ENCODE measurements at regions not wholly inside any gene's neighbourhood (a gene's known extent, or its start where the extent isn't known, plus 50 kb on each side); places are given as distances from the start of the nearest gene placed in this dataset.

DNA sequence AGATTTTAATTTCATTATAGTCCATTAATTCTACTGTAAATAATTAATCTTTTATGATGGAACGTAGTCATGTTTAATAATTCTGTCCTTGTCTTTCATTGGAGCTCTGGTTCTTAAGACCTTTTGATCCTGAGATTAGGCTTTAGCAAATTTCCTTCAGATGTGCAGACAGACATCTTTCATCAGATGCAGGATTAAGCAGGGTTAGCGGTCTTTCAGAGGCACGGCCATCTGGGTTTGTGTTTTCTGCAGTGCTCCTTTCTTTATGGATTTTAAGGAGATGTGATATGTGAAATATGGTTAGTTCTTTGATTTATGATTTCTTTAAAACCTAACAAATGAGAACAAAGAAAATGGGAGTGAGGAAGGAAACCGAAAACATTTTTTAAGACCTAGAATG lies 643.9 kb upstream of the SGCG start:
- TF ChIP-seq, protein P1, sequence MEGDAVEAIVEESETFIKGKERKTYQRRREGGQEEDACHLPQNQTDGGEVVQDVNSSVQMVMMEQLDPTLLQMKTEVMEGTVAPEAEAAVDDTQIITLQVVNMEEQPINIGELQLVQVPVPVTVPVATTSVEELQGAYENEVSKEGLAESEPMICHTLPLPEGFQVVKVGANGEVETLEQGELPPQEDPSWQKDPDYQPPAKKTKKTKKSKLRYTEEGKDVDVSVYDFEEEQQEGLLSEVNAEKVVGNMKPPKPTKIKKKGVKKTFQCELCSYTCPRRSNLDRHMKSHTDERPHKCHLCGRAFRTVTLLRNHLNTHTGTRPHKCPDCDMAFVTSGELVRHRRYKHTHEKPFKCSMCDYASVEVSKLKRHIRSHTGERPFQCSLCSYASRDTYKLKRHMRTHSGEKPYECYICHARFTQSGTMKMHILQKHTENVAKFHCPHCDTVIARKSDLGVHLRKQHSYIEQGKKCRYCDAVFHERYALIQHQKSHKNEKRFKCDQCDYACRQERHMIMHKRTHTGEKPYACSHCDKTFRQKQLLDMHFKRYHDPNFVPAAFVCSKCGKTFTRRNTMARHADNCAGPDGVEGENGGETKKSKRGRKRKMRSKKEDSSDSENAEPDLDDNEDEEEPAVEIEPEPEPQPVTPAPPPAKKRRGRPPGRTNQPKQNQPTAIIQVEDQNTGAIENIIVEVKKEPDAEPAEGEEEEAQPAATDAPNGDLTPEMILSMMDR (conservative IDR thresholded peaks at IDR 0.05; ENCODE audit: low read depth, low read length), result no peak
- TF ChIP-seq EZH2 (IDR thresholded peaks at IDR 0.05; ENCODE audit: low read length, unreplicated experiment), result no peak
